NCI-H2171 (cell line): ENCODE measurements at regions not wholly inside any gene's neighbourhood (a gene's known extent, or its start where the extent isn't known, plus 50 kb on each side); places are given as distances from the start of the nearest gene placed in this dataset.

Experiments used
- DNase-seq: peaks from one replicate; lab custom pipeline; 2025; lab: John Stamatoyannopoulos, UW

GRCh38 chr11:92384358-92384757, 159.7 kb downstream of the FAT3 start:
- no peak for DNase-seq

GRCh38 chr11:92384802-92385201, 160.2 kb downstream of the FAT3 start:
- no peak for DNase-seq

- DNase-seq: no peak
These were observed 162.0 kb downstream of the FAT3 start for GRCh38 chr11:92386577-92386976.

- no peak for DNase-seq
These were observed 163.2 kb downstream of the FAT3 start for GRCh38 chr11:92387859-92388258.

GRCh38 chr11:92388380-92388779, 163.8 kb downstream of the FAT3 start:
- DNase-seq: no peak

GRCh38 chr11:92390783-92391182, 166.2 kb downstream of the FAT3 start:
- no peak for DNase-seq

GRCh38 chr11:92391364-92391763, 166.7 kb downstream of the FAT3 start:
- no peak for DNase-seq

GRCh38 chr11:92391808-92392207, 167.2 kb downstream of the FAT3 start:
- DNase-seq: no peak

- DNase-seq: peak; percentile 5
These were observed 168.6 kb downstream of the FAT3 start for GRCh38 chr11:92393218-92393617.

- DNase-seq: no peak
These were observed 171.5 kb downstream of the FAT3 start for GRCh38 chr11:92396133-92396532.

- DNase-seq: no peak
These were observed 172.7 kb downstream of the FAT3 start for GRCh38 chr11:92397221-92397755.

GRCh38 chr11:92399705-92400104, 175.1 kb downstream of the FAT3 start:
- no peak for DNase-seq

- no peak for DNase-seq
These were observed 176.9 kb downstream of the FAT3 start for GRCh38 chr11:92401520-92401919.

GRCh38 chr11:92406472-92406871, 181.9 kb downstream of the FAT3 start:
- DNase-seq: no peak

GRCh38 chr11:92409355-92409754, 184.7 kb downstream of the FAT3 start:
- no peak for DNase-seq

GRCh38 chr11:92409956-92410355, 185.3 kb downstream of the FAT3 start:
- no peak for DNase-seq

- DNase-seq: no peak
These were observed 185.9 kb downstream of the FAT3 start for GRCh38 chr11:92410526-92410925.

GRCh38 chr11:92411431-92411830, 186.8 kb downstream of the FAT3 start:
- no peak for DNase-seq

GRCh38 chr11:92413757-92414513, 189.3 kb downstream of the FAT3 start:
- no peak for DNase-seq

- no peak for DNase-seq
These were observed 192.5 kb downstream of the FAT3 start for GRCh38 chr11:92416971-92417725.

- no peak for DNase-seq
These were observed 198.8 kb downstream of the FAT3 start for GRCh38 chr11:92423115-92424034.

GRCh38 chr11:92424281-92424680, 199.7 kb downstream of the FAT3 start:
- no peak for DNase-seq
